ENCODE measurements at regions not wholly inside any gene's neighbourhood (a gene's known extent, or its start where the extent isn't known, plus 50 kb on each side); places are given as distances from the start of the nearest gene placed in this dataset.

DNA sequence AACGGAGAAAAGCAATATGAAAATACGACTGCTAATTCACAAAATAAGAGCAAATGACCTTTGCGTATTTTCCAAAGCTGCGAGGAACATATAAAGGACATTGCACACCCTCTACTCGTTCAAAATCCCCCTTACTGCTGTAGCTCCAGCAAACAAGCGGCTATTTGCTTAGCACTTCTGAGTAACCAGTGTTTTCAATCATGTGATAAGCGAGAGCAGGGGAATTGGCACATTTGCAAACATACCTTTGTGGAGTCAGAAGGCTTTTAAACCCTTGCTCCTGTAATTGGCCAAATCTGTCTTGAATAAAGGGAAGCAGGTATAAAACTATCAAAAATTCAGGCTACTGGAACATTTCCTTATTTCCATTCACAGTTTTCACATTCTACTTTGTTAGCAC, 610.2 kb downstream of the UBE2NL start:
- TF ChIP-seq, protein P1, sequence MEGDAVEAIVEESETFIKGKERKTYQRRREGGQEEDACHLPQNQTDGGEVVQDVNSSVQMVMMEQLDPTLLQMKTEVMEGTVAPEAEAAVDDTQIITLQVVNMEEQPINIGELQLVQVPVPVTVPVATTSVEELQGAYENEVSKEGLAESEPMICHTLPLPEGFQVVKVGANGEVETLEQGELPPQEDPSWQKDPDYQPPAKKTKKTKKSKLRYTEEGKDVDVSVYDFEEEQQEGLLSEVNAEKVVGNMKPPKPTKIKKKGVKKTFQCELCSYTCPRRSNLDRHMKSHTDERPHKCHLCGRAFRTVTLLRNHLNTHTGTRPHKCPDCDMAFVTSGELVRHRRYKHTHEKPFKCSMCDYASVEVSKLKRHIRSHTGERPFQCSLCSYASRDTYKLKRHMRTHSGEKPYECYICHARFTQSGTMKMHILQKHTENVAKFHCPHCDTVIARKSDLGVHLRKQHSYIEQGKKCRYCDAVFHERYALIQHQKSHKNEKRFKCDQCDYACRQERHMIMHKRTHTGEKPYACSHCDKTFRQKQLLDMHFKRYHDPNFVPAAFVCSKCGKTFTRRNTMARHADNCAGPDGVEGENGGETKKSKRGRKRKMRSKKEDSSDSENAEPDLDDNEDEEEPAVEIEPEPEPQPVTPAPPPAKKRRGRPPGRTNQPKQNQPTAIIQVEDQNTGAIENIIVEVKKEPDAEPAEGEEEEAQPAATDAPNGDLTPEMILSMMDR (IDR thresholded peaks at IDR 0.05) = no peak
- no peak for TF ChIP-seq ZFX (IDR thresholded peaks at IDR 0.05; ENCODE audit: borderline replicate concordance)

All from 22Rv1 (cell line).